Fibroblast of mammary gland (primary cell): ENCODE measurements at regions not wholly inside any gene's neighbourhood (a gene's known extent, or its start where the extent isn't known, plus 50 kb on each side); places are given as distances from the start of the nearest gene placed in this dataset.
A peak's percentile ranks its signal among the peaks of the same experiment; 100 is the strongest.

ENCODE experiments used
- DNase-seq: peaks from one replicate; pipeline ENCODE4 v3.0.0-alpha.2; 2010; ENCODE audit warnings: low read depth
- H3K4me3 ChIP-seq: 2 replicates; pipeline ENCODE4 v1.5.1; 2011; ENCODE audit warnings: low read depth, mild to moderate bottlenecking, low read length, moderate library complexity; ENCODE audit not compliant: control insufficient read depth
- CTCF ChIP-seq: conservative IDR thresholded peaks from 2 replicates; pipeline ENCODE4 v1.5.1; 2011; ENCODE audit warnings: low read depth, low read length, inconsistent platforms; ENCODE audit not compliant: control insufficient read depth, insufficient read depth

GRCh38 chr6:132967871-132968270, 153.5 kb downstream of the RPS12 start:
- DNase-seq, result no peak
- TF ChIP-seq CTCF, result no peak
- no peak overlapping the region for H3K4me3 ChIP-seq

GRCh38 chr6:132968419-132968950, 154.1 kb downstream of the RPS12 start:
- no peak for TF ChIP-seq CTCF
- no peak overlapping the region for H3K4me3 ChIP-seq
- DNase-seq, result no peak

GRCh38 chr6:132969196-132969595, 154.8 kb downstream of the RPS12 start:
- DNase-seq, result peak; percentile 28
- no peak overlapping the region for H3K4me3 ChIP-seq
- no peak for TF ChIP-seq CTCF

GRCh38 chr6:132971676-132972075, 157.3 kb downstream of the RPS12 start:
- DNase-seq, result no peak
- no peak for TF ChIP-seq CTCF
- no peak overlapping the region for H3K4me3 ChIP-seq

GRCh38 chr6:132972254-132972653, 157.9 kb downstream of the RPS12 start:
- DNase-seq, result no peak
- TF ChIP-seq CTCF, result no peak
- no peak overlapping the region for H3K4me3 ChIP-seq

- H3K4me3 ChIP-seq, result no peak overlapping the region
- TF ChIP-seq CTCF, result no peak
- DNase-seq, result no peak
Measured at GRCh38 chr6:132972971-132973370, 158.6 kb downstream of the RPS12 start.

GRCh38 chr6:132973514-132973993, 159.2 kb downstream of the RPS12 start:
- DNase-seq, result no peak
- no peak for TF ChIP-seq CTCF
- H3K4me3 ChIP-seq, result no peak overlapping the region
